ENCODE measurements at regions not wholly inside any gene's neighbourhood (a gene's known extent, or its start where the extent isn't known, plus 50 kb on each side); places are given as distances from the start of the nearest gene placed in this dataset.

- Histone ChIP-seq H3K9me3 (no peaks in the 10 kb centered on the region), H3K27me3 (no peaks in the 10 kb centered on the region), H3K4me1 (no peaks in the 10 kb centered on the region), H3K4me3 (no peak overlapping the region), H3K36me3 (no peaks in the 10 kb centered on the region), H3K27ac (no peak overlapping the region)
- no peak for TF ChIP-seq POLR2A (IDR thresholded peaks at IDR 0.05)
- TF ChIP-seq CTCF (IDR thresholded peaks at IDR 0.05), result no peak
- DNase-seq, result no peak
Measured at GRCh38 chrX:34576864-34577263, 80.2 kb downstream of the TMEM47 start.

GRCh38 chrX:34565981-34566380 lies 91.1 kb downstream of the TMEM47 start:
- H3K4me1 ChIP-seq, result no peaks in the 10 kb centered on the region
- no peaks in the 10 kb centered on the region for H3K9me3 ChIP-seq
- no peaks in the 10 kb centered on the region for H3K36me3 ChIP-seq
- no peak for DNase-seq
- no peak overlapping the region for H3K27ac ChIP-seq
- no peaks in the 10 kb centered on the region for H3K27me3 ChIP-seq
- TF ChIP-seq POLR2A (IDR thresholded peaks at IDR 0.05) (no peak), CTCF (IDR thresholded peaks at IDR 0.05) (no peak)
- H3K4me3 ChIP-seq, result no peak overlapping the region

DNA sequence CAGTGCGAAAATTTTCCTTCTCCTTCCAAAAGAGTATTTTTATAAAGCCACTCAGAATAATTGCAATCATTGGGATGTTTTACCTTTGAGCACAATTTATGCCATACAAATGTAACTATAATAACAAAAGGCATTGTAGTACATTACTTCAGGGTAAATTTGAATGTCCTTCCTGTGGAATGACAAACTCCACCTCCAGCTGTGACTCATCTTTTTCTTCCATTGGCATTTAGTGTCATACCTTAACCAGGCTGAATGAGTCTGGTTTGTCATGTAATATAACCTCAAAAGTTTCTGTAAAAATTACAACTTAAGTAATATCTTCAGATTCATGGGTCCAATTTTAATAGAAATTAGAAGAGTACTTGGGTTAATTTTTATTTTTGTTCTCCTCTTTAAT lies 93.3 kb downstream of the TMEM47 start:
- no peaks in the 10 kb centered on the region for H3K4me1 ChIP-seq
- H3K27ac ChIP-seq, result no peak overlapping the region
- no peaks in the 10 kb centered on the region for H3K9me3 ChIP-seq
- H3K4me3 ChIP-seq, result no peak overlapping the region
- no peaks in the 10 kb centered on the region for H3K36me3 ChIP-seq
- no peaks in the 10 kb centered on the region for H3K27me3 ChIP-seq
- DNase-seq, result no peak
- TF ChIP-seq CTCF (IDR thresholded peaks at IDR 0.05) (no peak), POLR2A (IDR thresholded peaks at IDR 0.05) (no peak)

DNA sequence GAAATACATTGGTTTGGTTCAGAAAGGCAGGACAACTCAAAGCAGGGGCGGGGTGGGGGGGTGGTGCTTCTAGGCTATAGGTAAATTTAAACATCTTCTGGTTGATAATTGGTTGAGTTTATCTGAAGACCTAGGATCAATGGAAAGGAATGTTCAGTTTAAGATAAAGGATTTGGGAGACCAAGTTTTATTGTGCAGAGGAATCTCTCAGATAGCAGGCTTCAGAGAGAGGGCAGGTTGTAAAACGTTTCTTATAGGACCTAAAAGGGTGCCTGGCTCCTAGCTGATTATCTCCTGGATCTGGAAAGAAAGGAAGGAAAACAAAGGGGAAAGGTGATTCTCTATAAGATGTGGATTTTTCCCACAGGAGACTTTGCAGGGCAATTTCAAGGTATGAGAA lies 94.0 kb downstream of the TMEM47 start:
- no peak overlapping the region for H3K27ac ChIP-seq
- no peaks in the 10 kb centered on the region for H3K4me1 ChIP-seq
- DNase-seq, result no peak
- no peaks in the 10 kb centered on the region for H3K36me3 ChIP-seq
- TF ChIP-seq CTCF (IDR thresholded peaks at IDR 0.05) (no peak), POLR2A (IDR thresholded peaks at IDR 0.05) (no peak)
- no peaks in the 10 kb centered on the region for H3K9me3 ChIP-seq
- H3K4me3 ChIP-seq, result no peak overlapping the region
- H3K27me3 ChIP-seq, result no peaks in the 10 kb centered on the region

- no peaks in the 10 kb centered on the region for H3K36me3 ChIP-seq
- H3K27ac ChIP-seq, result no peak overlapping the region
- no peaks in the 10 kb centered on the region for H3K27me3 ChIP-seq
- no peak for TF ChIP-seq CTCF (IDR thresholded peaks at IDR 0.05)
- no peak for TF ChIP-seq POLR2A (IDR thresholded peaks at IDR 0.05)
- H3K4me1 ChIP-seq, result no peaks in the 10 kb centered on the region
- DNase-seq, result no peak
- H3K9me3 ChIP-seq, result no peaks in the 10 kb centered on the region
- no peak overlapping the region for H3K4me3 ChIP-seq
Measured at GRCh38 chrX:34562006-34562405, 95.1 kb downstream of the TMEM47 start.

GRCh38 chrX:34560180-34560579 lies 96.9 kb downstream of the TMEM47 start:
- Histone ChIP-seq H3K36me3 (no peaks in the 10 kb centered on the region), H3K27ac (no peak overlapping the region), H3K4me1 (no peaks in the 10 kb centered on the region), H3K9me3 (no peaks in the 10 kb centered on the region), H3K27me3 (no peaks in the 10 kb centered on the region), H3K4me3 (no peak overlapping the region)
- DNase-seq, result no peak
- TF ChIP-seq CTCF (IDR thresholded peaks at IDR 0.05), result no peak
- TF ChIP-seq POLR2A (IDR thresholded peaks at IDR 0.05), result no peak

All from Peyer's patch (tissue), 4 donors.